Muscle of leg (tissue), 3 donors: ENCODE measurements at regions not wholly inside any gene's neighbourhood (a gene's known extent, or its start where the extent isn't known, plus 50 kb on each side); places are given as distances from the start of the nearest gene placed in this dataset.

Experiments used
- DNase-seq: peaks from one replicate; pipeline ENCODE4 v3.0.0; 2013
- H3K27ac ChIP-seq: one replicate; pipeline ENCODE4 v1.5.1; 2013; ENCODE audit warnings: mild to moderate bottlenecking, low read length, control low read depth
- H3K27me3 ChIP-seq: one replicate; pipeline ENCODE4 v1.6.1; 2013; ENCODE audit warnings: low read length; ENCODE audit not compliant: control insufficient read depth, insufficient read depth
- H3K36me3 ChIP-seq: one replicate; pipeline ENCODE4 v1.6.1; 2013; ENCODE audit warnings: low read length; ENCODE audit not compliant: control insufficient read depth, insufficient read depth
- H3K4me1 ChIP-seq: one replicate; pipeline ENCODE4 v1.6.1; 2013; ENCODE audit warnings: low read length; ENCODE audit not compliant: control insufficient read depth, insufficient read depth
- H3K4me3 ChIP-seq: one replicate; pipeline ENCODE4 v1.5.1; 2013; ENCODE audit warnings: low read length, control low read depth
- H3K9me3 ChIP-seq: replicated peaks from 2 replicates; pipeline ENCODE4 v1.6.1; 2013; ENCODE audit warnings: low read depth, low read length; ENCODE audit not compliant: control insufficient read depth
- WGBS: methylation state at CpG from one replicate; pipeline ENCODE4 v1.1.5; 2013; ENCODE audit warnings: missing lambda C conversion rate; ENCODE audit not compliant: insufficient coverage; 5-methylcytosine and 5-hydroxymethylcytosine counted together

DNA sequence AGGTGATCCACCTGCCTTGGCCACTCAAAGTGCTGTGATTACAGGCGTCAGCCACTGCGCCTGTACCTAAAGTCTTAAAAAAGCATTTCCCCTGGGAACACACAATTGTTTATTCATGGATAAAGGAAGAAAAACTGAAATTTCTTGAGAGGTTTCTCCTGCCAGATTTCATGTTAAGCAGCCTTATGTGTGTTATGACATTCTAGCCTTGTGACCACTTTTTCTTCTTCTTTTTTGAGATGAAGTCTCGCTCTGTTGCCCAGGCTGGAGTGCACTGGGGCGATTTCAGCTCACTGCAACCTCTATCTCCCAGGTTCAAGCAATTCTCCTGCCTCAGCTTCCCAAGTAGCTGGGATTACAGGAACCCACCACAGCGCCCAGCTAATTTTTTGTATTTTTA, 57.8 kb upstream of the PLAC8 start:
- no CpG with 5 or more reads among the region's 5 CpGs for WGBS
- H3K9me3 ChIP-seq: no peaks in the 10 kb centered on the region
- H3K4me1 ChIP-seq: no peaks in the 10 kb centered on the region
- DNase-seq: no peak
- H3K27ac ChIP-seq: no peak overlapping the region
- no peaks in the 10 kb centered on the region for H3K36me3 ChIP-seq
- no peaks in the 10 kb centered on the region for H3K27me3 ChIP-seq
- H3K4me3 ChIP-seq: no peak overlapping the region

GRCh38 chr4:83171436-83172039, 57.0 kb upstream of the PLAC8 start:
- no peaks in the 10 kb centered on the region for H3K4me1 ChIP-seq
- DNase-seq: no peak
- no peaks in the 10 kb centered on the region for H3K36me3 ChIP-seq
- H3K27ac ChIP-seq: no peak overlapping the region
- H3K27me3 ChIP-seq: no peaks in the 10 kb centered on the region
- H3K4me3 ChIP-seq: no peak overlapping the region
- WGBS: 71% methylated on average over 1 of the region's 2 CpGs
- no peaks in the 10 kb centered on the region for H3K9me3 ChIP-seq

GRCh38 chr4:83170952-83171399, 56.4 kb upstream of the PLAC8 start:
- Histone ChIP-seq H3K27me3 (no peaks in the 10 kb centered on the region), H3K9me3 (no peaks in the 10 kb centered on the region), H3K36me3 (no peaks in the 10 kb centered on the region), H3K4me1 (no peaks in the 10 kb centered on the region), H3K4me3 (no peak overlapping the region), H3K27ac (no peak overlapping the region)
- WGBS: no CpG with 5 or more reads among the region's 4 CpGs
- DNase-seq: no peak
